MM.1S (cell line): ENCODE measurements at regions not wholly inside any gene's neighbourhood (a gene's known extent, or its start where the extent isn't known, plus 50 kb on each side); places are given as distances from the start of the nearest gene placed in this dataset.

Source experiments
- DNase-seq: peaks from one replicate; pipeline ENCODE4 v3.0.0-alpha.2; 2015
- H2AFZ ChIP-seq: fragments of 300-600 bp; sonication (generic); 2 replicates; pipeline ENCODE4 v1.6.0; 2016; ENCODE audit warnings: antibody characterized with exemption, low read length
- H3F3A ChIP-seq: fragments of 300-600 bp; sonication (generic); 2 replicates; pipeline ENCODE4 v1.6.1; 2016; ENCODE audit warnings: mild to moderate bottlenecking, antibody characterized with exemption, low read length, moderate library complexity, mixed read lengths; ENCODE audit not compliant: insufficient read depth
- H3K27ac ChIP-seq: fragments of 300-600 bp; sonication (generic); 2 replicates; pipeline ENCODE4 v1.5.1; 2016; ENCODE audit warnings: mild to moderate bottlenecking, low read length
- H3K27me3 ChIP-seq: fragments of 300-600 bp; sonication (generic); replicated peaks from 2 replicates; pipeline ENCODE4 v1.6.0; 2016; ENCODE audit warnings: low read length; ENCODE audit not compliant: insufficient read depth
- H3K36me3 ChIP-seq: fragments of 300-600 bp; sonication (generic); replicated peaks from 2 replicates; pipeline ENCODE4 v1.6.1; 2016; ENCODE audit warnings: mild to moderate bottlenecking, low read length, mixed read lengths; ENCODE audit not compliant: insufficient read depth
- H3K4me1 ChIP-seq: fragments of 300-600 bp; sonication (generic); 2 replicates; pipeline ENCODE4 v1.6.1; 2016; ENCODE audit warnings: low read length, mixed read lengths
- H3K4me2 ChIP-seq: fragments of 300-600 bp; sonication (generic); 2 replicates; pipeline ENCODE4 v1.6.0; 2016; ENCODE audit warnings: low read depth, low read length
- H3K4me3 ChIP-seq: fragments of 300-600 bp; sonication (generic); 2 replicates; pipeline ENCODE4 v1.5.1; 2016; ENCODE audit warnings: low read length, mixed read lengths
- H3K79me2 ChIP-seq: fragments of 300-600 bp; sonication (generic); 2 replicates; pipeline ENCODE4 v1.6.1; 2016; ENCODE audit warnings: mixed run types, low read length, mixed read lengths
- H3K9ac ChIP-seq: fragments of 300-600 bp; sonication (generic); 2 replicates; pipeline ENCODE4 v1.6.1; 2016; ENCODE audit warnings: low read length, mixed read lengths
- H3K9me2 ChIP-seq: fragments of 300-600 bp; sonication (generic); replicated peaks from 2 replicates; pipeline ENCODE4 v1.6.1; 2016; ENCODE audit warnings: mild to moderate bottlenecking, low read length, mixed read lengths; ENCODE audit not compliant: insufficient read depth
- H3K9me3 ChIP-seq: fragments of 300-600 bp; sonication (generic); replicated peaks from 2 replicates; pipeline ENCODE4 v1.6.1; 2016; ENCODE audit warnings: mild to moderate bottlenecking, low read length, mixed read lengths; ENCODE audit not compliant: insufficient read depth
- H4K20me1 ChIP-seq: fragments of 300-600 bp; sonication (generic); 2 replicates; pipeline ENCODE4 v1.6.1; 2016; ENCODE audit warnings: mild to moderate bottlenecking, low read length, moderate library complexity, mixed read lengths; ENCODE audit not compliant: insufficient read depth
- EZH2 ChIP-seq: fragments of 300-600 bp; sonication (generic); optimal IDR thresholded peaks from 2 replicates; pipeline ENCODE3; 2017; ENCODE audit warnings: low read depth, mild to moderate bottlenecking, antibody characterized with exemption, low read length, mixed read lengths
- EZH2phosphoT487 ChIP-seq: fragments of 300-600 bp; sonication (generic); IDR thresholded peaks from 2 replicates; pipeline ENCODE4 v1.6.1; 2018; ENCODE audit warnings: antibody characterized with exemption, low read length
- TF ChIP-seq, protein P1 (sequence below): fragments of 300-600 bp; sonication (generic); IDR thresholded peaks from 2 replicates; pipeline ENCODE4 v1.5.1; 2016; ENCODE audit warnings: antibody characterized with exemption, low read length, mixed read lengths

DNA sequence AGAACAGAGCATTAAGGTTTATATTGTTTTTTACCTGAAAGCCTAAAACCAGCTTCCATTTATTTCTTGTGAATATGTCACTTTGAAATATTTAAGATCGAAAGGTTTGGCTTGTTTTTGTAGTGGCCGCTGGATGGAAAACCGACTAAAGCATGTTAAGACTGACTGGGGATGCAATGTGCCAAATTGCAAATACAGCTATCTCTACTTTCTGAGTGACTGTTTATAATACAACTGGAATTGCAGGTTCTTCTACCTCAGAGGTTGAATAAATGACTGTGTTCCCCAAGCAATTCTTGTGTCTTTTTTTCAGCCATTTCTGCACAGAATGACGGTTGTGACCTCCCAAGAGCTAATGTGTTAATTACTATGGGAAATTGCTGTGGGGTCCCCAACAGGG lies 50.0 kb upstream of the TMTC4 start:
- no peak overlapping the region for H2AFZ ChIP-seq
- no peaks in the 10 kb centered on the region for H4K20me1 ChIP-seq
- H3K4me2 ChIP-seq, result no peak overlapping the region
- no peaks in the 10 kb centered on the region for H3K79me2 ChIP-seq
- no peak overlapping the region for H3K27ac ChIP-seq
- H3K36me3 ChIP-seq, result no peaks in the 10 kb centered on the region
- no peaks in the 10 kb centered on the region for H3K4me1 ChIP-seq
- DNase-seq, result no peak
- H3K27me3 ChIP-seq, result no peaks in the 10 kb centered on the region
- no peaks in the 10 kb centered on the region for H3K9me3 ChIP-seq
- no peak overlapping the region for H3K4me3 ChIP-seq
- H3F3A ChIP-seq, result no peaks in the 10 kb centered on the region
- no peak overlapping the region for H3K9ac ChIP-seq
- no peaks in the 10 kb centered on the region for H3K9me2 ChIP-seq
- TF ChIP-seq EZH2 (no peak), EZH2phosphoT487 (no peak)
- TF ChIP-seq, protein P1, sequence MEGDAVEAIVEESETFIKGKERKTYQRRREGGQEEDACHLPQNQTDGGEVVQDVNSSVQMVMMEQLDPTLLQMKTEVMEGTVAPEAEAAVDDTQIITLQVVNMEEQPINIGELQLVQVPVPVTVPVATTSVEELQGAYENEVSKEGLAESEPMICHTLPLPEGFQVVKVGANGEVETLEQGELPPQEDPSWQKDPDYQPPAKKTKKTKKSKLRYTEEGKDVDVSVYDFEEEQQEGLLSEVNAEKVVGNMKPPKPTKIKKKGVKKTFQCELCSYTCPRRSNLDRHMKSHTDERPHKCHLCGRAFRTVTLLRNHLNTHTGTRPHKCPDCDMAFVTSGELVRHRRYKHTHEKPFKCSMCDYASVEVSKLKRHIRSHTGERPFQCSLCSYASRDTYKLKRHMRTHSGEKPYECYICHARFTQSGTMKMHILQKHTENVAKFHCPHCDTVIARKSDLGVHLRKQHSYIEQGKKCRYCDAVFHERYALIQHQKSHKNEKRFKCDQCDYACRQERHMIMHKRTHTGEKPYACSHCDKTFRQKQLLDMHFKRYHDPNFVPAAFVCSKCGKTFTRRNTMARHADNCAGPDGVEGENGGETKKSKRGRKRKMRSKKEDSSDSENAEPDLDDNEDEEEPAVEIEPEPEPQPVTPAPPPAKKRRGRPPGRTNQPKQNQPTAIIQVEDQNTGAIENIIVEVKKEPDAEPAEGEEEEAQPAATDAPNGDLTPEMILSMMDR, result no peak
